ENCODE measurements at regions not wholly inside any gene's neighbourhood (a gene's known extent, or its start where the extent isn't known, plus 50 kb on each side); places are given as distances from the start of the nearest gene placed in this dataset.
A peak's percentile ranks its signal among the peaks of the same experiment; 100 is the strongest.

DNA sequence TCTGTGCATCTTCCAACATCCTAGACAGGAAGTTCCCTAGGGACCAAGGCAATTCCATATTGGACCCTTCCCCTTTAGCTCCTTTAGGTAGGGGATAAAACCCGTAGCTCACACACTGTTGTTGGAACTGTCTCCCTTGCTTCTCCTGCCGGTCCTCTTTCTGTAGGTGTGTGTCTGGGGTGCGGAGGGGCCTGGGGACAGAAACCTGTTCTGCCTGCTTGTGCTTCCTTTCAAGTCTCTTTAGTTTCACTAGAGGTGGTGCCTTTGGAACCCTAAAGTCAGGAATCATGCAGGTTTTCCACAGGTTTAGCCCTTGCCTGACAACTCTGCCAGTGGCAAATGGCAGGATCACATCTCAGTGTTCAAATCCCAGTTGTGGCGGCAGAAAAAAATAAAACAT lies 74.6 kb upstream of the PTGFRN start:
- DNase-seq (ENCODE audit: low read depth), result no peak
- H3K4me3 ChIP-seq (ENCODE audit: low read length), result no peak overlapping the region
- TF ChIP-seq, protein P1, sequence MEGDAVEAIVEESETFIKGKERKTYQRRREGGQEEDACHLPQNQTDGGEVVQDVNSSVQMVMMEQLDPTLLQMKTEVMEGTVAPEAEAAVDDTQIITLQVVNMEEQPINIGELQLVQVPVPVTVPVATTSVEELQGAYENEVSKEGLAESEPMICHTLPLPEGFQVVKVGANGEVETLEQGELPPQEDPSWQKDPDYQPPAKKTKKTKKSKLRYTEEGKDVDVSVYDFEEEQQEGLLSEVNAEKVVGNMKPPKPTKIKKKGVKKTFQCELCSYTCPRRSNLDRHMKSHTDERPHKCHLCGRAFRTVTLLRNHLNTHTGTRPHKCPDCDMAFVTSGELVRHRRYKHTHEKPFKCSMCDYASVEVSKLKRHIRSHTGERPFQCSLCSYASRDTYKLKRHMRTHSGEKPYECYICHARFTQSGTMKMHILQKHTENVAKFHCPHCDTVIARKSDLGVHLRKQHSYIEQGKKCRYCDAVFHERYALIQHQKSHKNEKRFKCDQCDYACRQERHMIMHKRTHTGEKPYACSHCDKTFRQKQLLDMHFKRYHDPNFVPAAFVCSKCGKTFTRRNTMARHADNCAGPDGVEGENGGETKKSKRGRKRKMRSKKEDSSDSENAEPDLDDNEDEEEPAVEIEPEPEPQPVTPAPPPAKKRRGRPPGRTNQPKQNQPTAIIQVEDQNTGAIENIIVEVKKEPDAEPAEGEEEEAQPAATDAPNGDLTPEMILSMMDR (conservative IDR thresholded peaks at IDR 0.05; ENCODE audit: low read length), result no peak

DNA sequence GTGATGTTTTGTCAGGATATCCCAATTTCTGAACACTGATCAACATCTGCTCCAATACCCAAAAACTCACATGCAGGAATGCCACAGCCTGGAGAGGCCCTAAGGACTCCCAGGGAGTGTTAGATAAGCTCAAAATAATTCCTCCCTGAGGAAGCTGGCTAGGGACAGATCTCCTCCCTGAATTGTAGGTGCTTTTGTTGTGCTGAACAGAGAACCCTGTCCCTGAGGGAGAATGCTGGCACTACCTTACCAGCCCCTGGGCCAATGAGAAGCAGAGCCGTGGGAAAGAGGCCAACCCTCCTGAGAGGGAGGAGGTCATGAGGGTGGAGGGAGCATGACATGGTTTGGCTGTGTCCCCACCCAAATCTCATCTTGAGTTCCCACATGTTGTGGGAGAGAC lies 73.6 kb upstream of the PTGFRN start:
- no peak overlapping the region for H3K4me3 ChIP-seq (ENCODE audit: low read length)
- no peak for DNase-seq (ENCODE audit: low read depth)
- TF ChIP-seq, protein P1 (conservative IDR thresholded peaks at IDR 0.05; ENCODE audit: low read length), result no peak

DNA sequence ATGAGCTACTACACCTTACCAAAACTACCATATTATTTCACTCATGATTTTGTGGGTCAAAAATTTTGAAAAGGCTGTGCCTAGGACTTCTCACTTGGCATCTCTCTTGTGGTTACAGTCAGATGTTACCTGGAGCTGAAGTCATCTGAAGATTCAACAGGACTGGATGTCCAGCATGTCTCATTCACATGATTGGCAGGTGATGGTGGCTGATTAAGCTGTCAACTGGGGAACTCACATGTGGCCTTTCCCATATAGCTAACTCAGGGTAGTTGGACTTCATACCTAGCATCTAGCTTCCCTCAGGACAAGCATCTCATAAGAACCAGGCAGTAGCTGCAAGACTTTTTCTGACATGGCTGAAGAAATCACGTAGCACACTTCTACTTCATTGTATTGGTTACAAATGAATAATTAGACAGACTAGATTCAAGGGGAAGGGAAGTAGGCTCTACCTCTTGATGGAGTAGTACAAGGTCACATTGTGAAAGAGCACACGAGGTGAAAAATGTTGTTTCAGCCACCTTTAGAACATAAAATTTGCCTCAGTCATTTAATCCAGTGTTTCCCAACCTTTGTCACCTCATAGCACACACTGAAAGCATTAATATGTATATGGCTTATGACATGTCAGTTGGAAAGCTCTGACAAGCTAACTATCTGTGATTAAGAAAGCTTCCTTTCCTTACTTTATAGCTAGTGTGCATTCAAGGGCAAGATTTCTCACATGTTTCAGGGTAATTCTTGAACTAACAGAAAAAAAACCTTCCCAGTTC lies 68.0 kb upstream of the PTGFRN start:
- H3K4me3 ChIP-seq (ENCODE audit: low read length), result no peak overlapping the region
- DNase-seq (ENCODE audit: low read depth), result no peak
- TF ChIP-seq, protein P1 (conservative IDR thresholded peaks at IDR 0.05; ENCODE audit: low read length), result no peak

DNA sequence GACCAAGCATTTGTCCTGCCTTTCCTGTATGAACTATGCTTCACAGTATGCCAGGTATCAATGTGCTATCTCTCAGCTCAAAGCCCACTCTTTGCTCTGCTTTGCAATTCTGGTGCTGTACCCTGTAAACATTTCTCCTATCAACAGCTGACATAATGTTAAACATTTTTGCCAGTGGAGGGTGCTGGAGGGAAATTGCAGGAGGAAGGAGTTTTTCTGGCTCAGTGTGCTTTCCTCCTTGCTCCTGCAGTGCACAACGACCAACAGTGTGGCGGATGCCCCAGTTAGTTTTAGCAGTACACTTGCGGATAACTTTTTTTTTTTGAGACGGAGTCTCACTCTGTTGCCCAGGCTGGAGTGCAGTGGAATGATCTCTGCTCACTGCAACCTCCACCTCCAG lies 67.1 kb upstream of the PTGFRN start:
- TF ChIP-seq, protein P1 (conservative IDR thresholded peaks at IDR 0.05; ENCODE audit: low read length), result peak; percentile 41
- H3K4me3 ChIP-seq (ENCODE audit: low read length), result no peak overlapping the region
- peak; percentile 27 for DNase-seq (ENCODE audit: low read depth)

DNA sequence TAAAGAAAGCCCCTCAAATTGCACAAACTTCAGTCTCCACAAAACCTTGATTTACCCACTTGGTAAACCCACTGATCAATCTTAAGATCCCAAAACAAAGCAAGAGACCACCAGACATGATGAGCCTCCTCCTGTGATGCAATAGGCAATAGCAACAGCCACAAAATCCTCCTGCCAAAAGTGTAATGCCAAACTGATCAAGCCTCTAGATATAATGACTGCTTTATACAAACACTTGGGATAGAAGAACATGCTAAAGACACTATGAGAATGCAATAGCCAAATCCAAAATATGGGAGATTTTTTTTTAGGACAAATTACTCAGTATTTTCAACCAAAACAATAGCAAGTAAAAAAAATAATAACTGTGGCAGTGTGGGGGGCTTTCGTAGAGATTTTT lies 64.9 kb upstream of the PTGFRN start:
- TF ChIP-seq, protein P1 (conservative IDR thresholded peaks at IDR 0.05; ENCODE audit: low read length), result no peak

DNA sequence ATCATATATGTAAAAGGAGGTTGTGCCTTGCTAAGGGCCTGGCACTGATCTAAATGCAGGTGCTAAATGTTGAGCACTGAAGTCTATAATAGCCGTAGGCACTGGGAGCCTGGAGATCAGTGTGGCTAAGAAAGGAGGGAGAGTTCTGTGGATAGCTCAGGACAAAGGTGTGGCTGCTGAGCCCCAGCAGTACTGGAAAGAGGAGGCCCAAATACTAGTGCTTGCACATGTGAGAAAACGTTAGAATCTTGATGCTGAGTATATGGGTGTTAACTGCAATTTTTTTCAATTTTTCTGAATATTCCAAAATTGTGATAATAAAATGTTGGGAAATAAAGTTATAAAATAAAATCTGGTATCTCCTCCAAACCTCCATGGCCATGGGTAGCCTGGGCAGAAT lies 62.5 kb upstream of the PTGFRN start:
- H3K4me3 ChIP-seq (ENCODE audit: low read length), result no peak overlapping the region; the same call in 1 of the 2 replicates
- no peak for DNase-seq (ENCODE audit: low read depth)
- TF ChIP-seq, protein P1 (conservative IDR thresholded peaks at IDR 0.05; ENCODE audit: low read length), result no peak

More for the DNA sequence above, 64.9 kb upstream of the PTGFRN start:
- DNase-seq (ENCODE audit: low read depth), result no peak
- H3K4me3 ChIP-seq (ENCODE audit: low read length), result no peak overlapping the region
